PC-9 (cell line): ENCODE measurements at regions not wholly inside any gene's neighbourhood (a gene's known extent, or its start where the extent isn't known, plus 50 kb on each side); places are given as distances from the start of the nearest gene placed in this dataset.
"Not testable (repeated sequence)": the region's sequence is repeated elsewhere in the genome, so short reads cannot be mapped to it uniquely, and the experiment has no call there.

Experiments
- CTCF ChIP-seq: fragments of 200-600 bp; sonication (generic); conservative IDR thresholded peaks from 2 replicates; pipeline ENCODE4 v1.6.1; 2017; ENCODE audit warnings: mixed run types, antibody characterized with exemption, mild to moderate bottlenecking, moderate library complexity
- EZH2 ChIP-seq: fragments of 200-600 bp; sonication (generic); IDR thresholded peaks from 2 replicates; pipeline ENCODE4 v1.8.0; 2017; ENCODE audit warnings: antibody characterized with exemption, low read depth

- TF ChIP-seq CTCF, EZH2: not testable (repeated sequence)
Measured at GRCh38 chrX:91563127-91563526, 128.5 kb downstream of the PABPC5 start.
